ENCODE measurements at regions not wholly inside any gene's neighbourhood (a gene's known extent, or its start where the extent isn't known, plus 50 kb on each side); places are given as distances from the start of the nearest gene placed in this dataset.

- no TSS peak for BruUV-seq (replicated peaks)
- H3K27ac ChIP-seq (ENCODE audit: low read depth, low read length, poor library complexity, severe bottlenecking): no peak overlapping the region
- TF ChIP-seq CTCF (conservative IDR thresholded peaks at IDR 0.05; ENCODE audit: low read depth, low read length) (no peak), EZH2 (IDR thresholded peaks at IDR 0.05; ENCODE audit: borderline replicate concordance, low read depth, low read length, poor library complexity, severe bottlenecking) (no peak)
Observed at GRCh38 chr16:9523994-9524393, 432.6 kb downstream of the HAPSTR1 start.

GRCh38 chr16:9525037-9525436, 433.6 kb downstream of the HAPSTR1 start:
- CTCF ChIA-PET: interaction anchor here (1.2 kb wide), 1 partner anchor 115 kb away, joined by 4 read pairs; no protein-coding TSS in a partner anchor
- DNase-seq (ENCODE audit: low spot score): no peak
- intact Hi-C loops (cut with micrococcal nuclease; ENCODE audit: unreplicated experiment): no loop called here
- no peak for TF ChIP-seq EZH2 (IDR thresholded peaks at IDR 0.05; ENCODE audit: borderline replicate concordance, low read depth, low read length, poor library complexity, severe bottlenecking)
- no peak for TF ChIP-seq CTCF (conservative IDR thresholded peaks at IDR 0.05; ENCODE audit: low read depth, low read length)
- no peak overlapping the region for H3K27ac ChIP-seq (ENCODE audit: low read depth, low read length, poor library complexity, severe bottlenecking)
- no peak overlapping the region for H3K4me3 ChIP-seq (ENCODE audit: low read depth, low read length, poor library complexity, severe bottlenecking)
- no peaks in the 10 kb centered on the region for H3K9me3 ChIP-seq (ENCODE audit: low read depth, low read length, poor library complexity, severe bottlenecking)
- BruUV-seq (replicated peaks): no TSS peak
- no peaks in the 10 kb centered on the region for H3K4me1 ChIP-seq (ENCODE audit: insufficient read depth, low read length, poor library complexity, severe bottlenecking)
- H3K36me3 ChIP-seq (ENCODE audit: insufficient read depth, low read length, poor library complexity, severe bottlenecking): no peaks in the 10 kb centered on the region
- no peaks in the 10 kb centered on the region for H3K27me3 ChIP-seq (replicated peaks; ENCODE audit: insufficient read depth, low read depth, low read length, poor library complexity)
- POLR2A ChIA-PET (ENCODE audit: low non-redundant PET): no interaction called here

More at GRCh38 chr16:9523994-9524393, 432.6 kb downstream of the HAPSTR1 start:
- no peak for DNase-seq (ENCODE audit: low spot score)
- Histone ChIP-seq H3K9me3 (ENCODE audit: low read depth, low read length, poor library complexity, severe bottlenecking) (no peaks in the 10 kb centered on the region), H3K36me3 (ENCODE audit: insufficient read depth, low read length, poor library complexity, severe bottlenecking) (no peaks in the 10 kb centered on the region), H3K4me3 (ENCODE audit: low read depth, low read length, poor library complexity, severe bottlenecking) (no peak overlapping the region), H3K4me1 (ENCODE audit: insufficient read depth, low read length, poor library complexity, severe bottlenecking) (no peaks in the 10 kb centered on the region), H3K27me3 (replicated peaks; ENCODE audit: insufficient read depth, low read depth, low read length, poor library complexity) (no peaks in the 10 kb centered on the region)
- ChIA-PET CTCF (interaction anchor here (1.2 kb wide), 1 partner anchor 116 kb away, joined by 4 read pairs; no protein-coding TSS in a partner anchor), POLR2A (ENCODE audit: low non-redundant PET) (no interaction called here)
- intact Hi-C loops (cut with micrococcal nuclease; ENCODE audit: unreplicated experiment): no loop called here

- no peaks in the 10 kb centered on the region for H3K4me1 ChIP-seq (ENCODE audit: insufficient read depth, low read length, poor library complexity, severe bottlenecking)
- ChIA-PET POLR2A (ENCODE audit: low non-redundant PET) (no interaction called here), CTCF (no interaction called here)
- no peaks in the 10 kb centered on the region for H3K9me3 ChIP-seq (ENCODE audit: low read depth, low read length, poor library complexity, severe bottlenecking)
- no peak overlapping the region for H3K4me3 ChIP-seq (ENCODE audit: low read depth, low read length, poor library complexity, severe bottlenecking)
- no peaks in the 10 kb centered on the region for H3K36me3 ChIP-seq (ENCODE audit: insufficient read depth, low read length, poor library complexity, severe bottlenecking)
- BruUV-seq (replicated peaks): no TSS peak
- H3K27me3 ChIP-seq (replicated peaks; ENCODE audit: insufficient read depth, low read depth, low read length, poor library complexity): no peaks in the 10 kb centered on the region
- no peak for TF ChIP-seq CTCF (conservative IDR thresholded peaks at IDR 0.05; ENCODE audit: low read depth, low read length)
- TF ChIP-seq EZH2 (IDR thresholded peaks at IDR 0.05; ENCODE audit: borderline replicate concordance, low read depth, low read length, poor library complexity, severe bottlenecking): no peak
- no peak overlapping the region for H3K27ac ChIP-seq (ENCODE audit: low read depth, low read length, poor library complexity, severe bottlenecking)
- intact Hi-C loops (cut with micrococcal nuclease; ENCODE audit: unreplicated experiment): no loop called here
- no peak for DNase-seq (ENCODE audit: low spot score)
Observed at GRCh38 chr16:9526791-9527190, 435.3 kb downstream of the HAPSTR1 start.
